ENCODE measurements at regions not wholly inside any gene's neighbourhood (a gene's known extent, or its start where the extent isn't known, plus 50 kb on each side); places are given as distances from the start of the nearest gene placed in this dataset.

DNA sequence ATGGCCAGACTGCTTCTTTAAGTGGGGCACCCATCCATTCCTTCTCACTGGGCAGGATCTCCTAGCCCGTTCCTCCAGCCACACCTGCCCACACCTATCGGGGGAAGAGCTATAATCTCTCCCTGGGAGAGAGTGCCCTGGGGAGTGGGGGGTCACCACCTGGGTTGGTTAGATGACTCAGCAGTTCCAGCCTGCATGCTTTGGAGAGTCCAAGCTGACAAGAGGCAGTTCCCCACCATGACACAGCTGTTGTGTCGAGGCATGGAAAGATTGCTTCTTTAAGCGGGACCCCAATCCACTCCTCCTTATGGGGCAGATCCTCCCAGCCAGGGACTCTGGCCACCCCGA, 52.6 kb upstream of the PPFIA2 start:
- TF ChIP-seq, protein P1, sequence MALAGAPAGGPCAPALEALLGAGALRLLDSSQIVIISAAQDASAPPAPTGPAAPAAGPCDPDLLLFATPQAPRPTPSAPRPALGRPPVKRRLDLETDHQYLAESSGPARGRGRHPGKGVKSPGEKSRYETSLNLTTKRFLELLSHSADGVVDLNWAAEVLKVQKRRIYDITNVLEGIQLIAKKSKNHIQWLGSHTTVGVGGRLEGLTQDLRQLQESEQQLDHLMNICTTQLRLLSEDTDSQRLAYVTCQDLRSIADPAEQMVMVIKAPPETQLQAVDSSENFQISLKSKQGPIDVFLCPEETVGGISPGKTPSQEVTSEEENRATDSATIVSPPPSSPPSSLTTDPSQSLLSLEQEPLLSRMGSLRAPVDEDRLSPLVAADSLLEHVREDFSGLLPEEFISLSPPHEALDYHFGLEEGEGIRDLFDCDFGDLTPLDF (CRISPR knock-in tag; IDR thresholded peaks at IDR 0.05) = no peak
- TF ChIP-seq ATF3 (CRISPR knock-in tag; conservative IDR thresholded peaks at IDR 0.05) = no peak
- TF ChIP-seq ZNF121 (CRISPR knock-in tag; IDR thresholded peaks at IDR 0.05) = no peak
- no peak for TF ChIP-seq PREB (CRISPR knock-in tag; IDR thresholded peaks at IDR 0.05; ENCODE audit: borderline replicate concordance)
- TF ChIP-seq CTCF (IDR thresholded peaks at IDR 0.05) = no peak
- TF ChIP-seq, protein P2, sequence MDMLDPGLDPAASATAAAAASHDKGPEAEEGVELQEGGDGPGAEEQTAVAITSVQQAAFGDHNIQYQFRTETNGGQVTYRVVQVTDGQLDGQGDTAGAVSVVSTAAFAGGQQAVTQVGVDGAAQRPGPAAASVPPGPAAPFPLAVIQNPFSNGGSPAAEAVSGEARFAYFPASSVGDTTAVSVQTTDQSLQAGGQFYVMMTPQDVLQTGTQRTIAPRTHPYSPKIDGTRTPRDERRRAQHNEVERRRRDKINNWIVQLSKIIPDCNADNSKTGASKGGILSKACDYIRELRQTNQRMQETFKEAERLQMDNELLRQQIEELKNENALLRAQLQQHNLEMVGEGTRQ (CRISPR knock-in tag; IDR thresholded peaks at IDR 0.05) = no peak
- TF ChIP-seq SP1 (CRISPR knock-in tag; conservative IDR thresholded peaks at IDR 0.05) = no peak
- no peak for TF ChIP-seq NFE2L1 (CRISPR knock-in tag; IDR thresholded peaks at IDR 0.05)
- TF ChIP-seq ETV6 (CRISPR knock-in tag; IDR thresholded peaks at IDR 0.05) = no peak
- TF ChIP-seq ESRRA (CRISPR knock-in tag; IDR thresholded peaks at IDR 0.05; ENCODE audit: borderline replicate concordance) = no peak
- no peak for TF ChIP-seq FOXJ3 (CRISPR knock-in tag; IDR thresholded peaks at IDR 0.05; ENCODE audit: borderline replicate concordance)
- TF ChIP-seq, protein P3, sequence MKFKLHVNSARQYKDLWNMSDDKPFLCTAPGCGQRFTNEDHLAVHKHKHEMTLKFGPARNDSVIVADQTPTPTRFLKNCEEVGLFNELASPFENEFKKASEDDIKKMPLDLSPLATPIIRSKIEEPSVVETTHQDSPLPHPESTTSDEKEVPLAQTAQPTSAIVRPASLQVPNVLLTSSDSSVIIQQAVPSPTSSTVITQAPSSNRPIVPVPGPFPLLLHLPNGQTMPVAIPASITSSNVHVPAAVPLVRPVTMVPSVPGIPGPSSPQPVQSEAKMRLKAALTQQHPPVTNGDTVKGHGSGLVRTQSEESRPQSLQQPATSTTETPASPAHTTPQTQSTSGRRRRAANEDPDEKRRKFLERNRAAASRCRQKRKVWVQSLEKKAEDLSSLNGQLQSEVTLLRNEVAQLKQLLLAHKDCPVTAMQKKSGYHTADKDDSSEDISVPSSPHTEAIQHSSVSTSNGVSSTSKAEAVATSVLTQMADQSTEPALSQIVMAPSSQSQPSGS (CRISPR knock-in tag; IDR thresholded peaks at IDR 0.05; ENCODE audit: borderline replicate concordance, low read depth) = no peak
- no peak for TF ChIP-seq IRF1 (CRISPR knock-in tag; IDR thresholded peaks at IDR 0.05)
- no peak for TF ChIP-seq ZMAT4 (CRISPR knock-in tag; IDR thresholded peaks at IDR 0.05)
